IMR-90 (cell line): ENCODE measurements at regions not wholly inside any gene's neighbourhood (a gene's known extent, or its start where the extent isn't known, plus 50 kb on each side); places are given as distances from the start of the nearest gene placed in this dataset.

Source experiments
- ATAC-seq: fragments of 200-7000 bp; cut with Tn5 transposase; 2 replicates; pipeline ENCODE4 v1.9.1; 2020; ENCODE audit warnings: low read depth, mild to moderate bottlenecking, moderate library complexity
- BruUV-seq: library from RNA; stranded (reverse); fragments of 400-500 nt; replicated peaks from 2 replicates; lab custom pipeline; 2021; lab: Mats Ljungman, UMichigan
- CTCF ChIA-PET: fragments of 300-600 bp; formaldehyde crosslinking; extraction: SDS; loops from one replicate; lab custom pipeline; 2021; ENCODE audit warnings: antibody characterized with exemption; lab: Yijun Ruan, JAX
- POLR2A ChIA-PET: fragments of 300-600 bp; sonication (Branson Sonifier 250); formaldehyde crosslinking; loops from one replicate; lab custom pipeline; 2022; ENCODE audit warnings: antibody characterized with exemption; ENCODE audit not compliant: unreplicated experiment; lab: Charles Lee
- DNase-seq: peaks from one replicate; pipeline ENCODE4 v3.0.0; 2013
- H2AFZ ChIP-seq: replicated peaks from 2 replicates; pipeline ENCODE3; 2013; ENCODE audit warnings: low read length, mild to moderate bottlenecking; ENCODE audit not compliant: poor library complexity
- H2AK5ac ChIP-seq: 2 replicates; pipeline ENCODE4 v1.6.1; 2013; ENCODE audit warnings: low read depth, low read length, inconsistent platforms
- H2AK9ac ChIP-seq: replicated peaks from 2 replicates; pipeline ENCODE3; 2013; ENCODE audit warnings: mild to moderate bottlenecking, low read depth, low read length, moderate library complexity; ENCODE audit not compliant: poor library complexity
- H2BK120ac ChIP-seq: 2 replicates; pipeline ENCODE4 v1.6.1; 2013; ENCODE audit warnings: low read depth, low read length, inconsistent platforms
- H2BK15ac ChIP-seq: 3 replicates; pipeline ENCODE4 v1.6.1; 2013; ENCODE audit warnings: low read depth, low read length, inconsistent platforms
- H2BK20ac ChIP-seq: 2 replicates; pipeline ENCODE4 v1.6.1; 2013; ENCODE audit warnings: low read depth, mild to moderate bottlenecking, inconsistent platforms, low read length, moderate library complexity
- H2BK5ac ChIP-seq: 2 replicates; pipeline ENCODE4 v1.6.1; 2013; ENCODE audit warnings: mild to moderate bottlenecking, low read depth, low read length, inconsistent platforms; ENCODE audit not compliant: poor library complexity, severe bottlenecking
- H3K14ac ChIP-seq: replicated peaks from 2 replicates; pipeline ENCODE4 v1.6.1; 2013; ENCODE audit warnings: low read depth, low read length, inconsistent platforms
- H3K18ac ChIP-seq: 2 replicates; pipeline ENCODE4 v1.6.1; 2013; ENCODE audit warnings: low read depth, low read length, control low read depth
- H3K23ac ChIP-seq: 2 replicates; pipeline ENCODE4 v1.6.1; 2013; ENCODE audit warnings: low read depth, low read length, inconsistent platforms
- H3K27ac ChIP-seq: 2 replicates; pipeline ENCODE4 v1.5.1; 2013; ENCODE audit warnings: mild to moderate bottlenecking, control low read depth, low read length; ENCODE audit not compliant: insufficient read depth
- H3K27me3 ChIP-seq: 2 replicates; pipeline ENCODE4 v1.6.1; 2013; ENCODE audit warnings: low read length; ENCODE audit not compliant: control insufficient read depth, insufficient read depth
- H3K36me3 ChIP-seq: 2 replicates; pipeline ENCODE4 v1.6.1; 2013; ENCODE audit warnings: low read length, mixed read lengths; ENCODE audit not compliant: control insufficient read depth, insufficient read depth
- H3K4ac ChIP-seq: 2 replicates; pipeline ENCODE4 v1.6.1; 2013; ENCODE audit warnings: low read depth, low read length, inconsistent platforms
- H3K4me1 ChIP-seq: 2 replicates; pipeline ENCODE4 v1.6.1; 2013; ENCODE audit warnings: low read length, mixed read lengths; ENCODE audit not compliant: control insufficient read depth, insufficient read depth
- H3K4me2 ChIP-seq: 2 replicates; pipeline ENCODE4 v1.6.1; 2013; ENCODE audit warnings: low read depth, mild to moderate bottlenecking, control low read depth, low read length, moderate library complexity
- H3K4me3 ChIP-seq: 2 replicates; pipeline ENCODE4 v1.5.1; 2013; ENCODE audit warnings: low read depth, mild to moderate bottlenecking, control low read depth, low read length, moderate library complexity; ENCODE audit not compliant: insufficient read depth
- H3K56ac ChIP-seq: 2 replicates; pipeline ENCODE4 v1.6.1; 2013; ENCODE audit warnings: low read length, inconsistent platforms; ENCODE audit not compliant: insufficient read depth; ENCODE audit errors: extremely low read depth
- H3K79me1 ChIP-seq, 2 experiments: 2 replicates each; pipeline ENCODE4 v1.6.1; 2013; ENCODE audit warnings: low read length in 2 of 2, inconsistent platforms in 1 of 2, low read depth in 1 of 2
- H3K9ac ChIP-seq: 2 replicates; pipeline ENCODE4 v1.6.1; 2013; ENCODE audit warnings: low read depth, low read length, control low read depth
- H3K9me1 ChIP-seq: 2 replicates; pipeline ENCODE4 v1.6.1; 2013; ENCODE audit warnings: low read length, inconsistent platforms; ENCODE audit not compliant: insufficient read depth
- H3K9me3 ChIP-seq: 2 replicates; pipeline ENCODE4 v1.6.1; 2013; ENCODE audit warnings: low read length; ENCODE audit not compliant: control insufficient read depth, insufficient read depth
- H4K20me1 ChIP-seq: 2 replicates; pipeline ENCODE4 v1.6.1; 2013; ENCODE audit warnings: low read length, inconsistent platforms; ENCODE audit not compliant: insufficient read depth
- H4K5ac ChIP-seq: 2 replicates; pipeline ENCODE4 v1.6.1; 2013; ENCODE audit warnings: mild to moderate bottlenecking, low read depth, low read length, control low read depth
- H4K8ac ChIP-seq, 2 experiments: 2 replicates each; pipeline ENCODE4 v1.6.1; 2013; ENCODE audit warnings: low read depth in 2 of 2, low read length in 2 of 2, control low read depth in 1 of 2, inconsistent platforms in 1 of 2
- H4K91ac ChIP-seq: 2 replicates; pipeline ENCODE4 v1.6.1; 2013; ENCODE audit warnings: low read depth, low read length, inconsistent platforms; ENCODE audit not compliant: insufficient read depth
- BHLHE40 ChIP-seq: fragments of 150-350 bp; IDR thresholded peaks from 2 replicates; pipeline ENCODE4 v1.6.1; 2016; ENCODE audit warnings: mild to moderate bottlenecking, low read depth, low read length
- CEBPB ChIP-seq: IDR thresholded peaks from 2 replicates; pipeline ENCODE4 v1.6.1; 2012; ENCODE audit warnings: low read depth, low read length, improper control_type of control experiment
- CHD1 ChIP-seq: IDR thresholded peaks from 2 replicates; pipeline ENCODE4 v1.6.1; 2012; ENCODE audit warnings: low read depth, low read length, improper control_type of control experiment
- CTCF ChIP-seq: conservative IDR thresholded peaks from 2 replicates; pipeline ENCODE4 v1.5.1; 2012; ENCODE audit warnings: mild to moderate bottlenecking, low read depth, low read length, improper control_type of control experiment
- FOS ChIP-seq: fragments of 150-350 bp; IDR thresholded peaks from 2 replicates; pipeline ENCODE4 v1.6.1; 2016; ENCODE audit warnings: low read depth, low read length
- MAFK ChIP-seq: IDR thresholded peaks from 2 replicates; pipeline ENCODE4 v1.6.1; 2012; ENCODE audit warnings: low read depth, low read length, improper control_type of control experiment
- POLR2A ChIP-seq: IDR thresholded peaks from 2 replicates; pipeline ENCODE4 v1.6.1; 2012; ENCODE audit warnings: mild to moderate bottlenecking, low read depth, low read length
- RCOR1 ChIP-seq: IDR thresholded peaks from 2 replicates; pipeline ENCODE4 v1.6.1; 2012; ENCODE audit warnings: mild to moderate bottlenecking, low read length, improper control_type of control experiment; ENCODE audit not compliant: insufficient replicate concordance
- SMC3 ChIP-seq: fragments of 150-350 bp; IDR thresholded peaks from 2 replicates; pipeline ENCODE4 v1.6.1; 2016; ENCODE audit warnings: low read depth, mild to moderate bottlenecking, antibody characterized with exemption, low read length, moderate library complexity
- WGBS, 2 experiments: methylation state at CpG; one replicate each; pipeline versions ENCODE4 v1.1.5 to v1.1.7; 2013; ENCODE audit warnings: missing lambda C conversion rate in 2 of 2; ENCODE audit not compliant: insufficient read length in 1 of 2; ENCODE audit errors: extremely low coverage in 2 of 2; 5-methylcytosine and 5-hydroxymethylcytosine counted together
- dilution Hi-C: fragments of 300-500 bp; cut with HindIII; formaldehyde crosslinking; loops from one replicate; pipeline ENCODE4 v1.14.3; 2018; ENCODE audit warnings: low sequenced_read_pairs; ENCODE audit not compliant: unreplicated experiment
- in situ Hi-C: fragments of 300-500 bp; cut with MboI; formaldehyde crosslinking; loops from 3 replicates; pipeline ENCODE4 v1.14.3; 2019; ENCODE audit warnings: low sequenced_read_pairs, inconsistent platforms, mixed read lengths
- intact Hi-C: fragments of 100-400 bp; cut with micrococcal nuclease; formaldehyde crosslinking; loops from 2 replicates; pipeline ENCODE4 v1.10.0; 2022

DNA sequence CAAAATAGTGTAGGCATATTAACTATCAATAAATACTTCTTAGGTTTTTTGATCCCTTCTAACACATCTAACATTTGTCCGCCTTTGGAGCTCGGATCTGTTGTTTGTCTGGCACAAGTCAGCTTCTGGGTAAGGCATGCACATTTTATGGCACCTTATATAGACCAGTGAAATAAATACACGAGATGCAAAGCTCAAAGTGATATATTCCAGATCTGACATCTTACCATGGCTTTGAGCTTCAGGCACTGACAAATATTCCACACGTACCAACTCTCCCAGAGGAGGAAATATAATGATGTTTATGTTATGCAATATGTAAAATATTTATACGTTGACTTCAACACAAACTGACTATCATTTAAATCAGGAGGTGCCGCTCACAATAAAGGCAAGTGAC is 430.1 kb upstream of the SMIM21 start:
- Histone ChIP-seq H3K9ac (no peak overlapping the region), H2BK15ac (no peak overlapping the region), H2AK5ac (no peak overlapping the region), H3K27ac (no peak overlapping the region), H3K4me3 (no peak overlapping the region), H3K23ac (no peak overlapping the region), H2BK20ac (no peak overlapping the region), H3K4me1 (no peaks in the 10 kb centered on the region), H3K18ac (no peak overlapping the region), H3K36me3 (no peaks in the 10 kb centered on the region), H3K79me1 (no peaks in the 10 kb centered on the region), H3K9me3 (peaks cover 5% of the 10 kb centered on the region), H3K4me2 (no peak overlapping the region), H2BK5ac (no peak overlapping the region), H3K27me3 (no peaks in the 10 kb centered on the region), H3K4ac (no peak overlapping the region), H2BK120ac (no peak overlapping the region), H4K5ac (no peak overlapping the region), H4K20me1 (no peaks in the 10 kb centered on the region), H4K91ac (no peak overlapping the region), H3K56ac (no peak overlapping the region), H2AFZ (no peak overlapping the region), H4K8ac (no peak overlapping the region), H3K14ac (no peak overlapping the region), H2AK9ac (no peak overlapping the region), H3K9me1 (no peaks in the 10 kb centered on the region)
- DNase-seq = no peak
- in situ Hi-C loops = no loop called here
- dilution Hi-C loops = no loop called here
- TF ChIP-seq SMC3 (no peak), RCOR1 (no peak), CHD1 (no peak), CEBPB (no peak), FOS (no peak), BHLHE40 (no peak), MAFK (no peak), CTCF (no peak), POLR2A (no peak)
- no CpG with 5 or more reads among the region's 6 CpGs for WGBS, 2 experiments
- no peak for ATAC-seq
- CTCF ChIA-PET = no interaction called here
- POLR2A ChIA-PET = no interaction called here
- BruUV-seq = no TSS peak
- intact Hi-C loops = no loop called here
